GM12891 (cell line): ENCODE measurements at regions not wholly inside any gene's neighbourhood (a gene's known extent, or its start where the extent isn't known, plus 50 kb on each side); places are given as distances from the start of the nearest gene placed in this dataset.

Experiments
- POLR2A ChIP-seq: IDR thresholded peaks from 2 replicates; pipeline ENCODE4 v1.6.1; 2011; ENCODE audit warnings: low read depth, low read length, control low read depth
- POLR2AphosphoS5 ChIP-seq: IDR thresholded peaks from 2 replicates; pipeline ENCODE4 v1.6.1; 2011; ENCODE audit warnings: low read depth, low read length, control low read depth
- SPI1 ChIP-seq: IDR thresholded peaks from 2 replicates; pipeline ENCODE4 v1.6.1; 2011; ENCODE audit warnings: low read depth, low read length, control low read depth
- TAF1 ChIP-seq: IDR thresholded peaks from 2 replicates; pipeline ENCODE4 v1.6.1; 2011; ENCODE audit warnings: low read depth, low read length, control low read depth

DNA sequence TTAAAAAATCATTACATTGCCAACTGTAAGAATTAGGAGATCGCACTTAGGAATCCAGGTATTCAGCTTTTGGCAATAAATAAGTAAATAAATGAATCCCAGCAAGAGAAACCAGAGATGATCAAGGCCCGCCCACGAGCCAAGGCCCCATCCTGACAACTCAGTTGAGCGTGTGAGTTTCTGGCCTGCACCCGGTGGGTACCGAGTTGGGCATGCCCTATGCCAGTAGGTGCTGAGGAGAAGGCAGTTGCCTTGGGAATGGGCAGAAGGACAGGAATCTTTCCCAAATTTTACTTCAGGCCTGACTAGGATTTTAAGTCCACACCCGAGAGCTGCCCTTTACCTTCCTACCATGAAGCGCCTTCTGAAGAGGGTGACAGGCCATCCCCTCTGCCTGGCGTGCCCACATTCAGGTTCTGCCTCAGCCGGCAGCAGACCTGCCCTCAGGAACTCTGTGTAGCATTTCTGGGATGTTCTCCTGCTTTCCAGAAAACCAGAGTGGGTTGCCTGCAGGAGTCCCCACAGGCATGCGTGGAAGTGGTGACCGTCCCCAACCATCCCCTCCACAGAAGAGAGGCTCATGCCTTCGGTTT is 99.3 kb upstream of the ALDH1A3 start:
- TF ChIP-seq SPI1 = no peak
- no peak for TF ChIP-seq POLR2A
- no peak for TF ChIP-seq POLR2AphosphoS5
- TF ChIP-seq TAF1 = no peak
